Right lobe of liver (tissue), 6 donors: ENCODE measurements at regions not wholly inside any gene's neighbourhood (a gene's known extent, or its start where the extent isn't known, plus 50 kb on each side); places are given as distances from the start of the nearest gene placed in this dataset.

Source experiments
- ATAC-seq, 4 donors: fragments of 200-7000 bp; cut with Tn5 transposase; one replicate each; pipeline ENCODE4 v1.9.1; 2020; ENCODE audit warnings: mild to moderate bottlenecking in 4 of 4, moderate library complexity in 4 of 4
- DNase-seq, 3 donors: peaks; one replicate each; pipeline ENCODE4 v3.0.0-alpha.2; 2020
- H3K27ac ChIP-seq, 3 donors: fragments of 200-600 bp; one replicate each; pipeline ENCODE4 v1.8.0; 2022
- H3K27me3 ChIP-seq, 2 donors: fragments of 200-600 bp; one replicate each; pipeline ENCODE4 v1.8.0; 2022
- H3K36me3 ChIP-seq, 4 donors: fragments of 200-600 bp; sonication (generic) in 1 of 4; one replicate each; pipeline versions ENCODE4 v1.5.1 to v1.8.0; 2017 to 2022; ENCODE audit warnings: control low read depth in 1 of 4
- H3K4me1 ChIP-seq, 4 donors: fragments of 200-600 bp; sonication (generic) in 1 of 4; one replicate each; pipeline versions ENCODE4 v1.5.1 to v1.8.0; 2017 to 2022; ENCODE audit warnings: control low read depth in 1 of 4
- H3K4me3 ChIP-seq, 3 donors: fragments of 200-600 bp; one replicate each; pipeline ENCODE4 v1.8.0; 2022
- H3K9me3 ChIP-seq, 4 donors: fragments of 200-600 bp; sonication (generic) in 1 of 4; one replicate each; pipeline versions ENCODE4 v1.5.1 to v1.8.0; 2017 to 2022; ENCODE audit warnings: control low read depth in 1 of 4
- POLR2A ChIP-seq: fragments of 450-650 bp; IDR thresholded peaks from one replicate; pipeline ENCODE4 v1.6.1; 2017; ENCODE audit warnings: antibody characterized with exemption, mild to moderate bottlenecking
- WGBS: methylation state at CpG from one replicate; pipeline ENCODE4 v1.1.6; 2018; ENCODE audit warnings: low coverage, low lambda C conversion rate; ENCODE audit not compliant: insufficient coverage; ENCODE audit errors: missing lambda C conversion rate; 5-methylcytosine and 5-hydroxymethylcytosine counted together
- intact Hi-C, 2 donors: fragments of 100-400 bp; cut with DNase I; formaldehyde crosslinking; loops; one replicate each; pipeline versions ENCODE4 v1.11.2 to v1.14.1; 2022
- TF ChIP-seq, protein P1 (sequence below), 4 donors: fragments of 200-600 bp in 3 of 4; fragments of 450-650 bp in 1 of 4; IDR thresholded peaks; one replicate each; pipeline versions ENCODE4 v1.5.1 to v1.8.0; 2016 to 2022; ENCODE audit warnings: antibody characterized with exemption in 4 of 4, mild to moderate bottlenecking in 2 of 4
- donor health status: DM: no; HTN: yes; CAD: no.
- donor health status: DM: no; HTN: no; CAD: no.
- donor health status: DM: no; HTN: no; CAD: no.
- donor health status: DM: no; HTN: yes; CAD: no.
- donor health status: DM: no; HTN: yes; CAD: no.

DNA sequence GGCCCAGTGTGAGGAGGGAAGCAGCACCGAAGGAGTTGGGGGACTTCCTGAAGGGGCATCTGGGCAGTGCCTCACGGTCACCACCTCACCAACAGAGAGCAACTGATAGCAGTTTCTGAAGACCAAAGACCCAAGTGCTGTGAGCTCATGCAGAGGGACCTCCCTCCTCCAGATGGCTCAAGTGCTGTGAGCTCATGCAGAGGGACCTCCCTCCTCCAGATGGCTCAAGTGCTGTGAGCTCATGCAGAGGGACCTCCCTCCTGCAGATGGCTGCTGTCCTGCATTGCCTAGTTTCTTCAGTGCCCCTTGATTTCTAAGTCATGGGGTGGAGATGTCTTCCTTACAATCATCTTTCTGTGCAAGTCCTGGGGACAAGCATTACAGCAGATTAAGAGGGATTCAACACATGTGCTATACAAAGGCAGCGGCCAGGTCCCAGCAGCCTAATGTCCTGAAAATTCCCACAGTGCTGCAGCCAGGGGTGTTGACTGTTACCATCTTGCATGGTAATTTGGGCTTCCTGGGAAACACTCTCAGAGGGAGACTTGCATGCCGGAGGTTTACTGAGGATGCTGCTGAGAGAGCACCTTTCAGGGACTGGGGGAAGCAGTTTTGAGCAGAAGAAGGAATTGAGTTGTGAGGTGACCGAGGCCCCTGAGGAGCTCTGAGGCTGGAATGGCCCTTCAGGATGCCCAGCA is 409.3 kb downstream of the GALR1 start:
- TF ChIP-seq, protein P1, sequence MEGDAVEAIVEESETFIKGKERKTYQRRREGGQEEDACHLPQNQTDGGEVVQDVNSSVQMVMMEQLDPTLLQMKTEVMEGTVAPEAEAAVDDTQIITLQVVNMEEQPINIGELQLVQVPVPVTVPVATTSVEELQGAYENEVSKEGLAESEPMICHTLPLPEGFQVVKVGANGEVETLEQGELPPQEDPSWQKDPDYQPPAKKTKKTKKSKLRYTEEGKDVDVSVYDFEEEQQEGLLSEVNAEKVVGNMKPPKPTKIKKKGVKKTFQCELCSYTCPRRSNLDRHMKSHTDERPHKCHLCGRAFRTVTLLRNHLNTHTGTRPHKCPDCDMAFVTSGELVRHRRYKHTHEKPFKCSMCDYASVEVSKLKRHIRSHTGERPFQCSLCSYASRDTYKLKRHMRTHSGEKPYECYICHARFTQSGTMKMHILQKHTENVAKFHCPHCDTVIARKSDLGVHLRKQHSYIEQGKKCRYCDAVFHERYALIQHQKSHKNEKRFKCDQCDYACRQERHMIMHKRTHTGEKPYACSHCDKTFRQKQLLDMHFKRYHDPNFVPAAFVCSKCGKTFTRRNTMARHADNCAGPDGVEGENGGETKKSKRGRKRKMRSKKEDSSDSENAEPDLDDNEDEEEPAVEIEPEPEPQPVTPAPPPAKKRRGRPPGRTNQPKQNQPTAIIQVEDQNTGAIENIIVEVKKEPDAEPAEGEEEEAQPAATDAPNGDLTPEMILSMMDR (IDR thresholded peaks at IDR 0.05): no peak
- TF ChIP-seq POLR2A: no peak
- DNase-seq (no peak), ATAC-seq (no peak)
- no peaks in the 10 kb centered on the region for H3K4me1 ChIP-seq
- no peaks in the 10 kb centered on the region for H3K36me3 ChIP-seq
- intact Hi-C loops: no loop called here
- H3K27ac ChIP-seq: no peak overlapping the region
- 43% methylated on average over 3 of the region's 5 CpGs for WGBS
- no peak overlapping the region for H3K4me3 ChIP-seq
- H3K27me3 ChIP-seq: no peaks in the 10 kb centered on the region
- H3K9me3 ChIP-seq: no peaks in the 10 kb centered on the region

DNA sequence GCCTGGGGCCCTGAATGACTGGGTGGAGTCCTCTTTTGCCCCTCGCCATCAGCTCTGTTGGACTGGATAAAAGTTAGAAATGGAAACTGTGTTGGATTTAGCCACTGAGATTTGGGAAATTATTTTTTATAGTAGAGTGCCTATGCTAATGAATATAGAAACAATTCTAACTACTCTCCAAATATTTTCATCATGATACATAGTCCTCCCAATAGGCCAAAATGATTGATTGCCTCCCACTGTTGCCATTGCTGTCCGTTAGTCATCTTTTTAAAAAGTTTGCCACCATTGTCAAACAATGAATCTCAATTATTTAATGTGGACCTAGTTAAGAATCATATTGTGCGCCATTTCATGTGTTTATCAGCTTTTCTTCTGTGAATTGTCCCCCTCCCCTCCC is 417.0 kb downstream of the GALR1 start:
- H3K36me3 ChIP-seq: no peaks in the 10 kb centered on the region
- intact Hi-C loops: no loop called here
- 39% methylated on average over 3 of the region's 3 CpGs for WGBS

DNA sequence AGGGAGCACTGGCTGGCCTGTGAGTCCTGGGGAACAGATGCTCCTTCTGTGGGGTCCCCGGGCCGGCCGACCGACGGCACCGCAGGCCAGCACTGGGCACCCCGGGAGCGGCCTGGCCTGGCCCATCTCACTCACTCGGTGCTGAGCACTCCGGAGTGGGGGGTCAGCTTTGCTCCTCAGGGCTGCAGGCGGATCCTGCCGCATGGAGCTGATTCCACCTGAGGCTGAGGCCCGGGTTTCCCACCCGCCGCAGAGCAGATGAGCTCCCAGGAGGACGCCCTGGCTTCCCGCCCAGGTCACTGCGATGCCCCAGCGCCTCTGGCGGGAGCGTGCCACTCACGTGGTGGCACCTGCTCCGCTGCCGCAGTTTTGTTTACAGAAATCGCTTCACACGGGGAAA is 418.6 kb downstream of the GALR1 start:
- no peak for TF ChIP-seq POLR2A
- TF ChIP-seq, protein P1 (IDR thresholded peaks at IDR 0.05): no peak
- ATAC-seq (no peak), DNase-seq (no peak)
- no peaks in the 10 kb centered on the region for H3K9me3 ChIP-seq
- no peaks in the 10 kb centered on the region for H3K4me1 ChIP-seq
- H3K36me3 ChIP-seq: no peaks in the 10 kb centered on the region
- intact Hi-C loops: no loop called here
- H3K27me3 ChIP-seq: no peaks in the 10 kb centered on the region
- 83% methylated on average over 3 of the region's 26 CpGs for WGBS
- H3K27ac ChIP-seq: no peak overlapping the region
- H3K4me3 ChIP-seq: no peak overlapping the region

More for the DNA sequence above, 417.0 kb downstream of the GALR1 start:
- TF ChIP-seq, protein P1 (IDR thresholded peaks at IDR 0.05): no peak
- no peak for TF ChIP-seq POLR2A
- ATAC-seq (no peak), DNase-seq (no peak)
- Histone ChIP-seq H3K4me1 (no peaks in the 10 kb centered on the region), H3K9me3 (no peaks in the 10 kb centered on the region), H3K27me3 (no peaks in the 10 kb centered on the region), H3K4me3 (no peak overlapping the region), H3K27ac (no peak overlapping the region)

DNA sequence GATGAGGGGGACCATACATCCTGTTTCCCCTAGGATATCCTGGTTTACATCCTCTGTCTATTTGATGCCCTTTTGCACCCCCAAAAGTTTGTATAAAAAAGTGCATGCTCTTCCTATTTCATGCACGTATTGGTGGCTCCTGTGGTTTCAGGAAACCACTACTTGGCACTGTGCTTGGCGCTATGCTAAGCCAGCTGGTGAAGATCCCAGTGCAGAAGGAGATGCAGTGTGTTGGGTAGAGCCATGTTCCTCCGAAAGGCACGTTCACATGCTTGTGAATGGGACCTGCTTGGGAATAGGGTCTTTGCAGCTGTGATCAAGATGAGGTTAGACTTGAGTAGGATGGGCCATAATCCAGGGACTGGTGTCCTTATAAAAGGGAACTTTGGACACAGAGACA is 419.7 kb downstream of the GALR1 start:
- H3K9me3 ChIP-seq: no peaks in the 10 kb centered on the region
- TF ChIP-seq, protein P1 (IDR thresholded peaks at IDR 0.05): no peak
- no peak for TF ChIP-seq POLR2A

More for the DNA sequence above, 419.7 kb downstream of the GALR1 start:
- DNase-seq: no peak
- intact Hi-C loops: no loop called here
- H3K36me3 ChIP-seq: no peaks in the 10 kb centered on the region
- 44% methylated on average over 4 of the region's 4 CpGs for WGBS
- no peak overlapping the region for H3K27ac ChIP-seq
- ATAC-seq: no peak
- no peaks in the 10 kb centered on the region for H3K4me1 ChIP-seq
- H3K4me3 ChIP-seq: no peak overlapping the region
- H3K27me3 ChIP-seq: no peaks in the 10 kb centered on the region
